Cardiac muscle cell (in vitro differentiated cells and primary cell): ENCODE measurements at regions not wholly inside any gene's neighbourhood (a gene's known extent, or its start where the extent isn't known, plus 50 kb on each side); places are given as distances from the start of the nearest gene placed in this dataset.

Experiments
- DNase-seq, 2 donors: peaks; one replicate each; pipeline versions ENCODE4 v3.0.0 to v3.0.0-alpha.2; 2010 to 2017; ENCODE audit warnings: low read depth in 1 of 2, low spot score in 1 of 2
- H3K27ac ChIP-seq: fragments of 200-600 bp; sonication (generic); 2 replicates; pipeline ENCODE4 v1.5.1; 2016
- H3K27me3 ChIP-seq: fragments of 200-600 bp; sonication (generic); 2 replicates; pipeline ENCODE4 v1.6.0; 2016; ENCODE audit warnings: control low read depth
- H3K36me3 ChIP-seq: fragments of 200-600 bp; sonication (generic); 2 replicates; pipeline ENCODE4 v1.5.1; 2016; ENCODE audit warnings: control low read depth
- H3K4me1 ChIP-seq: fragments of 200-600 bp; sonication (generic); 2 replicates; pipeline ENCODE4 v1.8.1; 2017; ENCODE audit warnings: low read depth, mild to moderate bottlenecking, mixed run types
- H3K4me3 ChIP-seq: fragments of 200-600 bp; sonication (generic); 2 replicates; pipeline ENCODE4 v1.5.1; 2016; ENCODE audit warnings: mild to moderate bottlenecking
- H3K9me3 ChIP-seq: fragments of 200-600 bp; sonication (generic); 2 replicates; pipeline ENCODE4 v1.5.1; 2017; ENCODE audit warnings: low read depth, mild to moderate bottlenecking, control low read depth
- CTCF ChIP-seq: IDR thresholded peaks from 2 replicates; pipeline ENCODE4 v1.5.1; 2012; ENCODE audit warnings: low read depth, mild to moderate bottlenecking, low read length

GRCh38 chr3:110564674-110565073 is 506.9 kb upstream of the NECTIN3 start:
- H3K36me3 ChIP-seq = no peaks in the 10 kb centered on the region
- H3K4me3 ChIP-seq = no peak overlapping the region
- no peak overlapping the region for H3K27ac ChIP-seq
- H3K9me3 ChIP-seq = no peaks in the 10 kb centered on the region
- no peak for TF ChIP-seq CTCF
- no peak for DNase-seq
- no peaks in the 10 kb centered on the region for H3K4me1 ChIP-seq
- no peaks in the 10 kb centered on the region for H3K27me3 ChIP-seq

DNA sequence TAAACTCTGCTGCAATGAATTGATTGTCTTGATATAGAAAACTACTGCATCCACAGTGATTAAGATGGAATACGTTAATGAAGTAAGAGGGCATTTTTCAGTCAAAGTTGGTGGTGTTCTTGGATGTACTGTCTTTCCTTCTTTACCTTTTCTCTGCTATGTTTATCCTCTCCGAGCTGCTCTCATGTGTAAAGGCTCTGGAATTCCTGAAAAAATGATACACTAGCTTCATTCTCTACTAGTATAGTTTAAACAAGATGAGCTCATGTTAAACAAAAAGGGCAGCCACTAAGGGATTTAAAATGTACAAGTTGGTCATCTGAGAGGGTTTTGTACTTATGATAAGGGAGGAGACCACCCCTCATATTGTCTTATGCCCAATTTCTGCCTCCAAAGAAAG is 504.6 kb upstream of the NECTIN3 start:
- Histone ChIP-seq H3K9me3 (no peaks in the 10 kb centered on the region), H3K4me1 (no peaks in the 10 kb centered on the region), H3K36me3 (no peaks in the 10 kb centered on the region), H3K27ac (no peak overlapping the region), H3K4me3 (no peak overlapping the region), H3K27me3 (no peaks in the 10 kb centered on the region)
- DNase-seq = no peak
- TF ChIP-seq CTCF = no peak

- no peaks in the 10 kb centered on the region for H3K9me3 ChIP-seq
- TF ChIP-seq CTCF = no peak
- H3K27ac ChIP-seq = no peak overlapping the region
- H3K4me1 ChIP-seq = no peaks in the 10 kb centered on the region
- H3K27me3 ChIP-seq = no peaks in the 10 kb centered on the region
- no peaks in the 10 kb centered on the region for H3K36me3 ChIP-seq
- no peak overlapping the region for H3K4me3 ChIP-seq
- DNase-seq = peak in 1 of 2 donors; percentile 77
Observed at GRCh38 chr3:110568246-110568645, 503.4 kb upstream of the NECTIN3 start.

DNA sequence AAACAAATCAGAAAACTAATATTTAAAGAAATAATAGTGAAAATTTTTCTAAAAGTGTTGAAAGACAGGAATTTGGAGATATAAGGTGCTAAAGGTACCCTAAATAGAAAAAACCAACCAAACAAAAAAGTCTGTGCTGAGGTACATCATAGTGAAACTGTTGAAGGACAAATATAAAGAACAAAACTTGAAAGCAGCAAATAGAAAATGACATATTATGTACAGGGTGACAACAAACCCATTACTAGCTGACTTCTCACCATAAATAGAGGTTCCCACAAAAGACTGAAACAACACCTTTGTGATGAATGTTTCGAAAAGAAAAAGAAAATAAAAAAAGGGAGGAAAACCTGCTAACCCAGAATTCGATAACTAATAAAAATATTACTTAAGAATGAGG is 502.5 kb upstream of the NECTIN3 start:
- Histone ChIP-seq H3K27ac (no peak overlapping the region), H3K9me3 (no peaks in the 10 kb centered on the region), H3K4me1 (no peaks in the 10 kb centered on the region), H3K4me3 (no peak overlapping the region), H3K27me3 (no peaks in the 10 kb centered on the region), H3K36me3 (no peaks in the 10 kb centered on the region)
- DNase-seq = no peak
- no peak for TF ChIP-seq CTCF

DNA sequence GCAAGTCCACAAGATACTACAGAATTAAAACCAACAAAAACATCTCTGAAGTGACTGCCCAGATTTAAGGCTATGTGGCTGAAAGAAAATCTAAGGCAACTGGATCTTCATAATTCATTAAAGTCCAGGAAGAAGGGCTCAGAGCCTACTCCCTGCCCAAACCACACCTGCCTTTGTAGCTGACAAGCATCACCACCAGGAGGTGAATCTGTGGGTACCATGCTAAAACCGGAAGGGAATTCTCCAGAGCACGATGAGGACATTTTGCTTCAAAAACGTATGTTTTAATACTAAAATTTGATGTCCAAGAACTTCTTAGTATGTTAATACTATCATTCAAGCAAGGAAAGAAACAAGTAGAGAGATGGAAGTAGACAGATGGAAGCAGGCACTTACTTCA is 495.9 kb upstream of the NECTIN3 start:
- H3K9me3 ChIP-seq = no peaks in the 10 kb centered on the region
- no peaks in the 10 kb centered on the region for H3K27me3 ChIP-seq
- no peaks in the 10 kb centered on the region for H3K36me3 ChIP-seq
- no peak overlapping the region for H3K4me3 ChIP-seq
- no peak for DNase-seq
- no peak for TF ChIP-seq CTCF
- H3K4me1 ChIP-seq = no peaks in the 10 kb centered on the region
- H3K27ac ChIP-seq = no peak overlapping the region

DNA sequence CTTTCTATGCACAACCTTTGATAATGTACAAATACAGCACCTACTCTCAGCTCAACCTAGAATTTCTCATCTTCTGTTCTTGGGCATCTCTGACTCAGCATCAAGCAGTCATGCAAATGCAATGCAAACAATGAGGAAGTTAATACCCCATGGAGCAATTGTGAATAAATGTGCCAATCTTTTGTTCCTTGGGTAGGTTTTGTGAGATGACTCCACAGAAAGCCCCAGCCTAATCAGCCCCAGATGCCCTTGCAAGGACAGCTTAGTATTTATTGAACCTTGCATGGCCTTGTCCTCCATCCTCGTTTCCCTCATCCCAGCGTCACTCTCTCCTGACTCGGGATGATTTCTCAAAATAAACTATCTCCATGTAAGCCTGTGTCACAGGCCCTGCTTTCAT is 494.7 kb upstream of the NECTIN3 start:
- no peak overlapping the region for H3K27ac ChIP-seq
- no peak overlapping the region for H3K4me3 ChIP-seq

More for the DNA sequence above, 494.7 kb upstream of the NECTIN3 start:
- H3K36me3 ChIP-seq = no peaks in the 10 kb centered on the region
- no peaks in the 10 kb centered on the region for H3K27me3 ChIP-seq
- H3K4me1 ChIP-seq = no peaks in the 10 kb centered on the region
- peak in 1 of 2 donors; percentile 86 for DNase-seq
- H3K9me3 ChIP-seq = no peaks in the 10 kb centered on the region
- no peak for TF ChIP-seq CTCF
